Retinal pigment epithelial cell (primary cell): ENCODE measurements at regions not wholly inside any gene's neighbourhood (a gene's known extent, or its start where the extent isn't known, plus 50 kb on each side); places are given as distances from the start of the nearest gene placed in this dataset.

Experiments
- DNase-seq: peaks from one replicate; pipeline ENCODE4 v3.0.0-alpha.2; 2010; ENCODE audit warnings: low read depth
- H3K4me3 ChIP-seq: 2 replicates; pipeline ENCODE4 v1.5.1; 2011; ENCODE audit warnings: mild to moderate bottlenecking, low read length, control low read depth, moderate library complexity
- CTCF ChIP-seq: conservative IDR thresholded peaks from 2 replicates; pipeline ENCODE4 v1.5.1; 2011; ENCODE audit warnings: low read depth, low read length, control low read depth, inconsistent platforms

- H3K4me3 ChIP-seq, result no peak overlapping the region
- DNase-seq, result no peak
- no peak for TF ChIP-seq CTCF
Observed at GRCh38 chr18:77948567-77948966, 698.9 kb downstream of the GALR1 start.

GRCh38 chr18:77949355-77949973 lies 699.8 kb downstream of the GALR1 start:
- no peak for DNase-seq
- no peak for TF ChIP-seq CTCF
- H3K4me3 ChIP-seq, result no peak overlapping the region

DNA sequence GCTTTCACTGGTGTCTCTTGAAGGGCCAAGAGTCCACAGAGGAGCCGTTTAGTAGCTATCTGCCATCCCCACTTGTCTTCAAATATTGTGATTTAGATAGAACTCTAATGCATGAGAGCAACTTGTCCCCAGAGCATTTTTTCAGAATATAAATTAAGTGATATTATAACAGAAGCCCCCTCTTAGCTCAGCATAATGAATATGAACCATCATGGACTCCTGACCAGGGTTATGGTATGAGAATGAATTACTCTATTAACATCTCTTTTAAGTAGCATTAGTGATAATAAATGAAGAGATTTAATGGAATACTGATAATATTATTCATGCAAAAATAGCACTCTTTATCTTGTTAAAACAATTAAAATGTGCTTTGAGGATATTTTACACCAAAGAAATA lies 709.6 kb downstream of the GALR1 start:
- DNase-seq, result no peak
- no peak overlapping the region for H3K4me3 ChIP-seq
- no peak for TF ChIP-seq CTCF

DNA sequence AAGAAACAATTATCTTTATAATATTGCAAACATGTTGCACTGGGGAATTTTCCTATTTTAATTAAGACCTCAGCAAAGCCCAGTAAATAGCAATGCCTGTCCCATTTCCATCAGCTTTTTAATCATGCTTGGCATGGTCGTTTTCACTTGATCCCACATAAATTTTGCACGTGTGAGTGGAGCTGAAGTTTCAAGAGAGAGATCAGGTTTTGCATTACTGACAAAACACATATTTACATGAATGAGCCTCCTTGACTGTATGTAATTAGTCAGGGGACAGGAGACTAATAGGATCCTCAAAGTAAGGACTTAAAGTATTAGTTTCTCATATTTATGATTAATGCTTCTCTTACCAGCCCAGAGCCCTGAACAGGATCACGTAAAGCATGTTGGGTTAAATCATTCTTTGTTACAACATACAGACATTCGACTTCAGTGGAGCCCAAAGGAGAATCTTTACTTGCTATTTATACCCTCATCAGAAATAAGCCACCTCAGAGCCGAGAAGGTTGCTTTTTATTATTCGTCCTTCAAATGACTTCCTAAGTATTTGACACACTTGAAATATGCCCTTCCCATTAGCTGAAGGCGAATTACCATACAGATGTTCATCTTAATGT lies 711.3 kb downstream of the GALR1 start:
- H3K4me3 ChIP-seq, result no peak overlapping the region
- no peak for DNase-seq
- TF ChIP-seq CTCF, result no peak

- H3K4me3 ChIP-seq, result no peak overlapping the region
- no peak for TF ChIP-seq CTCF
- DNase-seq, result no peak
Observed at GRCh38 chr18:77967071-77967470, 717.4 kb downstream of the GALR1 start.

DNA sequence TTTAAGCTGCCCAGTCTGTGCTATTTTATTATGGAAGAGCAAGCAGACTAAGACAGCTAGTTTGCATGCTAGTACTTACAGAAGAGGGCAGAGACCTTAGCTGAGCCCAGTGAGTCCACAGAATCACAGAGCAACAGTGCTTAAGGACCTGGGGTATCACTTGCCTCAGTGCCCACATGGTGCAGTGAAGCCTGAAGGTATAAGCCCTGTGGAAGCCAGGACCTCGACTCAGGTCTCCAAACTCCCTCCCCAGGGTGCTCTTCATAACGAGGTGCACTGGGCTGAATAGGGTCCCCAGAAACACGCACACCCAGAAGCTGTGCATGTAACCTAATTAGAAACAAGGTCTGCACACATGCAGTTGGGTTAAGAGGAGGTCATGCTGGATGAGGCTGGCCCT lies 718.1 kb downstream of the GALR1 start:
- H3K4me3 ChIP-seq, result no peak overlapping the region
- no peak for DNase-seq
- TF ChIP-seq CTCF, result no peak

DNA sequence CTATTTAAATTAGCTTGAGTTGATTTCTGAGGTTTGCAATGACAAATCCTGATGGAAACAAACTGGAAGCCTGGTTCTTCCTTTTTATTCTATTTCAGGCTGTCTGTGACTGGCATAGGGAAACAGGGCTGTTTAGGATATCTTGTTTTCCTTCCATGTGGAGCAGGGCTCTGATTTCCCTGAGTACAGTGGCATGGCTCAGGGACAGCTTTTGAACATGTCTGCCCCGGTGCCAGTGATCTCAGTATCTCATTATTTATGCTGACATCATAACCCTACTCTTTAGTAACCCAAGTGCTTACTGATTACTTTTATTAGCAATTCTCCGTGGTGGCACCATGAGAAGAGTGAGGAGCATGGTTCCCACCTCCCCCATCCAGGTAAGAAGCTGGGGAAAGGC lies 720.3 kb downstream of the GALR1 start:
- no peak for TF ChIP-seq CTCF
- no peak for DNase-seq
- no peak overlapping the region for H3K4me3 ChIP-seq
